ENCODE measurements at regions not wholly inside any gene's neighbourhood (a gene's known extent, or its start where the extent isn't known, plus 50 kb on each side); places are given as distances from the start of the nearest gene placed in this dataset.
"Not testable (repeated sequence)": the region's sequence is repeated elsewhere in the genome, so short reads cannot be mapped to it uniquely, and the experiment has no call there.

DNA sequence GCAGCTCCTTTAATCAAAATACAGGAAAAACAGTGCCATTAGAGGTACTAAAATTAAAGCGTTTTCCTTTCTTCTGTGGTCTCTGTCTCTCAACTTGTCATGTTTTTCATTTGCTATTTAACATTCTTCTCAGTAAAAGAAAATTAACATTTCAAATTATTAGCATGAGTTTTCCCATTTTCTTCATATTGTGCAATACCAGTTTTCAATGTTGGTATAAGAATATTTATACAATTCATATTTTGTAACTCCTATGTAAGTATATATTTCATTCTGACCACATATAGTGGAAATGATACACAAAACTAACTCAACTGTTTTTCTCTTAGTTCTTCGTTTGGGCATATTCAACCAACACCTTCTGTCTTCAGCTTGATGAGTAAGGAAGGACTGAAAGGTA is 308.3 kb downstream of the HS3ST1 start:
- DNase-seq (ENCODE audit: low spot score) = no peak

- DNase-seq (ENCODE audit: low spot score) = no peak
These were observed 309.2 kb downstream of the HS3ST1 start for GRCh38 chr4:11119474-11119873.

- DNase-seq (ENCODE audit: low spot score) = no peak
These were observed 310.2 kb downstream of the HS3ST1 start for GRCh38 chr4:11118513-11118912.

DNA sequence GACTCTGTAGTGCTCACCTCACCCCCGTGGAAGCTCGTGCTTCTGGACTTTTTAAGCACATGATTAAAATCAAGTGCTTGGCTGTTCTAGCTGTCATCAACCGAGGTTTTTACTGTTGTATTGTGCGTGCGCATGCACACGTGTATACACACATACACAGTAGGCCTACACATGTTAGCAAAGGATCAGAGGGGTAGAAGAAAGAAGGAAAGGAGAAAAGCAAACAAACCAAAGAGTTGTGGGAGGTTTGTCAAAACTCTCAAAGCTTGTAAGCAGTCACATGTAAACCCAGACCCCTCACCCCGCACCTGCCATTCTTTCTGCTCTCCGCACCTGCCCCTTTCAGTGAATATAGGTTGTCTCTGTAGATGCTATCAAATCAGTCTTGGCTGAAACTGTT is 311.8 kb downstream of the HS3ST1 start:
- DNase-seq (ENCODE audit: low spot score) = no peak

- DNase-seq (ENCODE audit: low spot score) = no peak
These were observed 316.8 kb downstream of the HS3ST1 start for GRCh38 chr4:11111876-11112275.

DNA sequence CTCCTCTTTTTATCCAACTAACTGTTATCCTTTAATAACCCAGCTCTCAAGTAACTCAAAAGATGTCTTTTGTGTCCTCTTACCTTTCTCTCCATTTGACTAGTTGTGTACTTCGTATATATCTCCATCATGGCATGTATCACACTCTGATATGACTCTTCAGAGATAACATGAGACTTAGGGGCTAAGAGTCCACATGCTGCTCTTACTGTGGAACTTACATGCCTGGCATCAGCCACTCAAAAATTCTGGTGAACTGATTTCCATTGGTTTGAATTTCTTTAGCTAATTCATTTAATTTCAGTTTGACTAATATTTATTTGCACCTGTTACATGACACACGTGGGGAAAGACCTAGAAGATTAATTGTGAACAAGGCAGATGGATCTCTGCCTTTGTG is 317.3 kb downstream of the HS3ST1 start:
- DNase-seq (ENCODE audit: low spot score) = no peak

GRCh38 chr4:11106759-11107158 is 321.9 kb downstream of the HS3ST1 start:
- no peak for DNase-seq (ENCODE audit: low spot score)

- no peak for DNase-seq (ENCODE audit: low spot score)
These were observed 322.5 kb downstream of the HS3ST1 start for GRCh38 chr4:11106190-11106589.

- no peak for DNase-seq (ENCODE audit: low spot score)
These were observed 323.0 kb downstream of the HS3ST1 start for GRCh38 chr4:11105715-11106114.

GRCh38 chr4:11098461-11098860 is 330.2 kb downstream of the HS3ST1 start:
- no peak for DNase-seq (ENCODE audit: low spot score)

- DNase-seq (ENCODE audit: low spot score) = no peak
These were observed 331.0 kb downstream of the HS3ST1 start for GRCh38 chr4:11097725-11098124.

DNA sequence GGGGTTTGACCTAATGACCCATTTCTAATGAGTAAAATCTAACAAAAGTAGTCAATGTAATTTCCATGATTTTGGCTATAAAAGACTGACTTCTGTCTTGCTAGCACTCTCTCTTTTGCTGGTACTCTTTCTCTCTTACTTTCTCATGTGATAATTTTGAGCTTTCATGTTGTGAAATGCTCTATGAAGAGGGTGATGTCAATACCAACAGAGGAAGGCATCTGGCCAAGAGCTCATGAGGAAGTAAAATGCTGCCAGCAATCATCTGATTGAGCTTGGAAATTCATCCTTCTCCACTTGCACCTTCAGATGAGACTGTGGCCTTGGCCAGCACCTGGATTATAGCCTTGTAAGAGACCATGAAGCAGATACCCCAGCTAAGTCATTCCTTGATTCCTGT is 347.7 kb downstream of the HS3ST1 start:
- no peak for DNase-seq (ENCODE audit: low spot score)

- DNase-seq (ENCODE audit: low spot score) = no peak
These were observed 349.5 kb downstream of the HS3ST1 start for GRCh38 chr4:11079171-11079570.

DNA sequence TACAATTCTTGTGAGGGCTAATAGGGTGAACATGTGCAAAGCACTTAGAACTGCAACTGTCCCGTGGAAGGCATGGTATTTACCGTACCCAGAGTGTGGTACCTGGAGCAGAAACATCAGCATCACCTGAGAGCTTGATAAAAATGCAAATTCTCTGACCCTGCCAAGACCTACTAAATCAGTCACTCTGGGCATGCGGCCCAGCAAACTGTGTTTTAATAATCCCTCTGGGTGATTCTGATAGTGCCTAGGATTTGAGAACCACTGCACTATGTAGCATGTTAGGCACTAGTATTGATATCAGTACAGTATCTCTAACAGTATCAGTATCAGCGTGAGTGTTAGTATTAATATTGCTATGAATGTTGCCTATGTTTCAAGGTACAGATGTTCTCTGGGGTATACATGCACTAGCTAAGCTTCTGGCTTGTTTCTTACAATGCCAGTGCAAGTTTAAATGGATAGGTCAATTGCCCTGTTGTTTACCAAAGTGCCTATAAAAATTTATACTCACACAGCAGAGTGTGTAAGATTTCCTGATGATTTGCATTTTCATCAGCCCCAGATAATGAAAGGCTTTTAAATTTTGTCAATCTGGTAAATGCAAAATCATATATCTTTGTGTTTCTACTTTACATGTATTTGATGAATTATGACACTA is 354.0 kb downstream of the HS3ST1 start:
- DNase-seq (ENCODE audit: low spot score) = no peak

DNA sequence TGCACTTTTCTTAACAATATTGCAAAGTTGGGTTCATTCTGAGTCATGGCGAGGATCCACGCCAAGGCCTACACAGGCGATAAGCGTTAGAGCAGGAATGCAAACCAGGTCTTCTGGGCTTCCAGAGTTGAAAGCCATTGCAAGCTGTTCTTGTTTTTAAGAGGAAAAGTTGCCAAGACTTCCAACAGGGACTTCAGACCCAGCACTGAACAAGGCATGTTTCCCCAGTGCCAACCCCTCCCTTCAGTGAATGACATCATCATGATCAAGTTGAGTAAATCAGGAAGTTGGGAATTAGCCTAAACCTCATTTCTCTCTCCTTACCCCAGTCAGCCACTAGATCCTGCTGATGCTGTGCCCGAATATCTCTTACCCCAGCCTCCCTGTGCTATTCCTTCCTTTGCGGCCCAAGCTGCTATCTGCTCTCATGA is 355.1 kb downstream of the HS3ST1 start:
- no peak for DNase-seq (ENCODE audit: low spot score)

DNA sequence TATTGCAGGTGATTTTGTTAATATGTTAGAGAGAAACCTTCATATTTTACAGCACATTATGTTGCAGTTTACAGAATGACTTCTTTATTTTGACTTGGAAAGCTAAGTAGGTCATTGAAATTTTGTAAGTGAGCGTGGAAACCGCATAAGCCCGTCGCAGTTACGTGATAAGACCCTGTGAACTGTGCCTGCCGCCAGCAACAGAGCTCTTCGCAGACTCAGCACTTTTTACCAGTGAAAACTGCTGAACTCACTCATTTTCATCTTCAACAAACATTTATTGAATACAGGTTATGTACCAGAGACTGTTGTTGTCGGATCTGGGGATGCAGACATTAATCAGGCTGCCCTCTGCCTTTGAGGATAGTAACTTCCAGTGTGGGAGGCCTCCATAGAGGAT is 355.7 kb downstream of the HS3ST1 start:
- DNase-seq (ENCODE audit: low spot score) = no peak

DNA sequence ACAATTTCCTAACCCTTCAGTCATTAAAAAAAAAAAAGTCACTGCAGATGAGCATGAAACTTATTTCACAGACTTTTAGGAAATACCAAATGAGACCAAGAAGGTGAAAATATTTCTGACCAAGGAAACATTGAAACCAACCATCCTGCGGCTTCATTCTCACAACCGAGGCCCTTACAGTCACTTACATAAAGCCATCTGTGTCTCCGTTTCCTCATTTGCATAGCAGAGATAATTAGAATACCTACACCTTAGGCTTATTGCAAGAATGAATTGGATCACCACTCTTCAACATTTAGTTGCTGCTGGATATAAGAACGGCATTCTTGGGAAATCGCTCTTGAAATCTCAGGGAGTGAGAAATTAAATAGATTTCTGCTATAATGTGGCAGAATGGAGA is 356.2 kb downstream of the HS3ST1 start:
- no peak for DNase-seq (ENCODE audit: low spot score)

GRCh38 chr4:11070813-11071212 is 357.9 kb downstream of the HS3ST1 start:
- no peak for DNase-seq (ENCODE audit: low spot score)

DNA sequence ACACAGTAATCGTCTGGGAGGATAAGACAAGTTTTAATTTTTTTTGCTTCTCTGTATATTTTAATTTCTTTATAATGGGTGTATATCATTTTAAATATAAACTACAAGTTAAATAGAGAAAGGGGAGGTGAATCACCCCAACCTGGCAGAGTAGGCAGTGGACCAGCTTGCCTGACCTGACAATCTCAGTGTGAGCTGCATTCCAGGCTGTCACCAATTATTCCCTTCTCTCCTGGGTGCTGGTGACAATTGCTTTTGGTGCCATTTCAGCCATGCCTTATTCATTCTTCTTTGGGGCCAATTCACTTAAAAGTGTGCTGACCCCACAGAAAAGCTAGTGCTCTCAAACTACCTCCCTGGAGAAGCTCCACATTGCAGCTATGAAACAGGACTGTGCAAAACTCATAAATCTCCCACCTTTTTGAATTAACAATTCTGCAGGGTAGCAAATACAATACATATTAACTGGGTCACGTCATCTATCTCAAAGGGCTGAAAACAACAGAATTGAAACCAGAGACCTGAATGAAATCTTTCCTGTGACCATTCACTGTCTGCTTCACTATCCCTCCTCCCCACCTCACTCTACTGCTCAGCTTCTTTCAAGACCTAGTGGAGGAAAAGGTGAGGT is 359.0 kb downstream of the HS3ST1 start:
- no peak for DNase-seq (ENCODE audit: low spot score)

DNA sequence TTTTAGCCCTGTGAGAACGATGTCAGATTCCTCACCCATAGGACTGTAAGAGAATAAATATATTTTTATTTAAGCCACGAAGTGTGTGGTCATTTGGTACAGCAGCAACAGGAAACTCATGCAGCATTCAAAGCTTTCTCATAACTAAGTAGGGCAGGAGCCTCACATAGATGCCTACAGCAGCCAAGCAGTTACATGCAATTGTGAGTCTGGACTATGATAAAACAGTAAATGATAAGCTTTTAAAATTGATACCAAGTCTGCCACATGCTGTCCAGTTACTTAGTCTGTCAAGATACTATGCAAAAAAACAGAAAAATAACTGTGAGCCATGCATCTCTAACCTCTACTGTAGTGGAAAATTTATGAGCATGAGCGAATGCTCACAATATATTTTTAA is 359.6 kb downstream of the HS3ST1 start:
- no peak for DNase-seq (ENCODE audit: low spot score)

- not testable (repeated sequence) for DNase-seq (ENCODE audit: low spot score)
These were observed 362.1 kb downstream of the HS3ST1 start for GRCh38 chr4:11066584-11066983.

GRCh38 chr4:11060637-11061036 is 368.1 kb downstream of the HS3ST1 start:
- not testable (repeated sequence) for DNase-seq (ENCODE audit: low spot score)

- DNase-seq (ENCODE audit: low spot score) = not testable (repeated sequence)
These were observed 370.4 kb upstream of the CLNK start for GRCh38 chr4:11054937-11055336.

DNA sequence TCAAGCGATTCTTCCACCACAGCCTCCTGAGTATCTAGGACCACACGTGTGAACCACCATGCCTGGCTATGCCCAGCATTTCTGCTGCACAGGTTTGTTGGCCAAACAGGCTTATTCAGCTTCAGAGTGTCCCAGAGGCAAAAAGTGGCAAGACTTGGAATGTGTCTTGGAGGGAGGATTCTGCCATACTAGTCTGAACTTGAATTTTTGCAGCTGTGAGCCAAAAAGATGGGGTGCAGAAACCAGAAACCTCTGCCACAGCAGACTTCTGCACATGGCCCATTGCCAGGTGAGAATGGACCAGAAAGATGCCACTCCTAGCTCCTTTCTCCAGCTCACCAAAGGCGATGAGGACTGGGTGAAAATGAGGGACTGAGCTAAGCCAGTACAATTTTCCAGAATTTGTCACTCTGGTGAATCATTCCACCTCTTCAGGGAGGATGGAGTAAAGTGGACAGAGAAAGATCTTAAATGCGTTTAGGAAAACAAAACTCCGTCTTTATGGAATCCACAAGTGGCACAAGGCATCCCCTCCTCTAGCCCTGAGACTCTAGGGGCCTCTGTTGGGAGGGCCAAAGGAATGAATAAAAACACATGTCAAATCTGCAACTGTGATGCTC is 369.1 kb upstream of the CLNK start:
- no peak for DNase-seq (ENCODE audit: low spot score)

All from left forelimb (tissue), 1 donor.